ENCODE measurements at regions not wholly inside any gene's neighbourhood (a gene's known extent, or its start where the extent isn't known, plus 50 kb on each side); places are given as distances from the start of the nearest gene placed in this dataset.
"Not testable (repeated sequence)": the region's sequence is repeated elsewhere in the genome, so short reads cannot be mapped to it uniquely, and the experiment has no call there.

GRCh38 chr13:58617880-58618665 is 986.5 kb downstream of the PCDH17 start:
- DNase-seq (ENCODE audit: low read depth, low spot score), result no peak

DNA sequence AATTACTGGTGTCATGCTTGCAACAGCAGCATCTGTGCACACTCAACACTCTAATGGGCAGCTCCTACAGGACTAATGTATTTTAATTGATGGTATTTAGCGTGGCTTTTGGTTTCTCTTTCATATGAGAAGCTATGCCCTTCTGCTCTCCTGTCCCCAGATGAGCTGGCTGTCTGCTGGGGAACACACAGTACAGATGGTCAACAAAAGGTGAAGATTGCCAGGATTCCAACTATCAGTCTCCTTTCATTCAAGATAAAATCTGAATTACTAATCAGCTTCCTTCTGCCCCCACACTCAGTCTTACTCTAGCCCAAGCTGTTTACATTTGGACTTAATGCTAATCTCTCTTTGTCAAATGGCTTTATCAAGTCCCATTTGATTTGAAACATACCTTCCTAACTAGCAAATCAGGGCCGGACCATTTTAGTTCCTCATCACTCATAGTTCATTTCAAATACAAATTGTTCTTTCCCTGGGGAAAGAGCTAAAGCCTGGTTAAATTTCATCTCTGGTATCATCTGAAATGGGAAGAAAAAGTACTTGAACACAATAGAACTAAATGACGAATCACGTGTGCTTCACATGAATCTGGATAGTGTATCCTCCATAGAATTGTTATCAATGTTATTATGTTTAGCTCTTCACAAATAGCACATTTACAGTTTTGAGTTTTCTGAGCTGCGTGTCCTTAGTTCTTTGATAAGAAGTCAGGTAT is 988.0 kb downstream of the PCDH17 start:
- no peak for DNase-seq (ENCODE audit: low read depth, low spot score)

GRCh38 chr13:58620176-58620575 is 988.6 kb downstream of the PCDH17 start:
- DNase-seq (ENCODE audit: low read depth, low spot score), result no peak

DNA sequence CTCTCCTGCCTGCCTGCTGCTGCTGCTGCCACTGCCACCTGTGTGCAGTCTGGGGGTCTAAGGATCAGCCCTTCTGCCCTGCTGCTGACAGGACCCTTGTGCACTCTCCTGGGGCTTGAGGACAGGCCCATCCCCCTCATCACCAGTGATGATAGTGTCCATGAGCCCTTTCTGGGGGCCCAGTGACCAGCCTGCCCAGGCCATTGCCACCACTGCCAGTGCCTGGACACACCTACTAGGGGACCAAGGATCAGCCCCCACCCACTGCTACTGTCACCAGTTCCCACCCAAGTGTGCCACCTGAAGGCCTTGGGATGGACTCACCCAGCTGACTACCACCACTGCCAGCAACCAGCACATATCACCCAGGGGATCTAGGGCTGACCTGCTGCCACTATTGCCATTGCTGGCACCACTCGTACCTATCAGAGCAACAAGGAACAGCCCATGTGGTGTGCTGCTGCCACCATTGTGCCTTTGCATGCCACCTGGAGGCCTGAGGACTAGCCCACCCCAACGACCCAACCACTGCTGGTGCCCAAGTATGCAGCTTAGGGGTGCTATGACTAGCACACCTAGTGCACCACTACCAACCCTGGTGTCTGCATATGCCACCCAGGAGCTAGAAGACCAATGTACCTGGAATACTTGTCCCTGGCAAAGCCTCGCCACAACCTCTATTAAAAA is 994.3 kb downstream of the PCDH17 start:
- DNase-seq (ENCODE audit: low read depth, low spot score), result no peak

- no peak for DNase-seq (ENCODE audit: low read depth, low spot score)
Measured at GRCh38 chr13:58630794-58631193, 999.2 kb downstream of the PCDH17 start.

GRCh38 chr13:58633226-58633625 is 1001.7 kb downstream of the PCDH17 start:
- no peak for DNase-seq (ENCODE audit: low read depth, low spot score)

DNA sequence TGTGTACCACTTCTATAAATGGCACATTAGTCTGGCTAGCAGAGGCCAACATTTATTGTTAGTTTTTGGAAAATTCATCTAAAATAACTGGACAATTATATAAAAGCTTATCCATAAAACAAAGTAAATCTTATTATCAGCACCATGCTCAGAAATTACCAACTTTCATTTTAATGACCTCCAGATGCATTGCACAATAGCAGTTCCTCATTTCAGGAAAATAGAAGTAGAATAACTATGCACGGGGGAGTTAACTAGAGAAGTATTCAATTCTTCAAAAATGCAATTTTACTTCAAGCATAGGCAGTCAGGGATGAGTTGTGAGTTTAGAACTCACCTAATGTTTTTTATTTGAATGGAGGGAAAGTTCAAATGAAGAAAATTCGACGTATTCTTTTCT is 1023.5 kb downstream of the PCDH17 start:
- no peak for DNase-seq (ENCODE audit: low read depth, low spot score)

GRCh38 chr13:58660826-58661225 is 1029.3 kb downstream of the PCDH17 start:
- no peak for DNase-seq (ENCODE audit: low read depth, low spot score)

DNA sequence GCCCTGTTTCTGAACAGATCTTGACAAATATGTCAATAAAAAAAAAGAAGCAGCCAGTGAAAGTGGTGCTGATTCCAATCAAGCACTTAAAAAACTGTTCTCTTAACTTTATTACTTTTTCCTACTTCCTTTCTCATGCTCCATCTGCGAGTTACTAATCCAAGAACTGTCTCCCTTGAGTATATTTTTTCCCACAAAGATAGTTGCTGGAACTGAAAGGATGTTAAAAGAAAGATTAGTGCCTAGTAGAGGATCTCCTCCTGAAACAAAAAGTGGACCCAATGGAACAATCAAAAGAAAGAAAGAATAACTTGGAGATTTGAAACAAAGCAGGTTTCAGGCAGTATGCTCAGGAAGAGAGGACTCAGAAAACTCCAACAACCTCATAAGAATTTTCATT is 1034.8 kb downstream of the PCDH17 start:
- DNase-seq (ENCODE audit: low read depth, low spot score), result no peak

GRCh38 chr13:58667096-58667495 is 1035.6 kb downstream of the PCDH17 start:
- DNase-seq (ENCODE audit: low read depth, low spot score), result no peak

- DNase-seq (ENCODE audit: low read depth, low spot score), result no peak
Measured at GRCh38 chr13:58680115-58680514, 1048.6 kb downstream of the PCDH17 start.

GRCh38 chr13:58682616-58683015 is 1051.1 kb downstream of the PCDH17 start:
- no peak for DNase-seq (ENCODE audit: low read depth, low spot score)

- no peak for DNase-seq (ENCODE audit: low read depth, low spot score)
Measured at GRCh38 chr13:58687148-58687547, 1055.6 kb downstream of the PCDH17 start.

GRCh38 chr13:58698531-58698930 is 1067.0 kb downstream of the PCDH17 start:
- DNase-seq (ENCODE audit: low read depth, low spot score), result no peak

DNA sequence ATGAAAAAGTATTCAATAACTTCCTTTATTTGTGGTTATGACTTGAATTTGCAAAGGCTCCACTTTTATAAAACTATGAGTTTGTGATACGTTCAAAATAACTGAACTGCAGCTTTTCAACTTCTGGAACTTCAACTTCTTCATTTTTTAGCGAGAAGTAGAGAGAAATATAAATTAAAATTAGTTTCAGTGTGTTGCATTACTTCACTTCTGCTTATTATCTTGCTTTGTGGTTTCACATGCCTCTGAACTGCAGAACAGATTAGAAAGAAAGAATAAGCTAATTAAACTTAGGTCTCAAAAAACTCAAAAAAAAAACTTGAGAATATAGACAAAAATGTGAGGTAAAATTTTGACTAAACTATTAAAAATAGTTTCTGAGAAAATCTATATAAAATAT is 1073.4 kb downstream of the PCDH17 start:
- no peak for DNase-seq (ENCODE audit: low read depth, low spot score)

DNA sequence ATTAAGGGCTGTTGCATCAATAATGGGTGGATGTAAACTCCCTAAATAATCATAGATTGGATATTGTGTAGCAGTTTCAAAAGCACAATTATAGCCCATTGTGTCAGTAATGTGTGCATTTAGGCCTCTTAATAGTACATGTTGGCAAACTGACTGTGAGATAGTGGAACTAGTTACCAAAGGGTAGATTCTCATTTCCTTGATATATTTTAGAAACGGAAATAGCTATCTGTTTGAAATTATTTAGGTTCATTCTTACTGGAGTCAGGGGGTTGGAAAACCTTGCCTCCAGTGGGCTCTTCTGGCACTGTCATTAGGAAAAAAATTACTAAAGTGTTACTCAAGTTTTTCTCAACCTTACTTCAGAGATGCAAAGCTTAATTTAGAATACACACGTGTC is 1074.9 kb downstream of the PCDH17 start:
- no peak for DNase-seq (ENCODE audit: low read depth, low spot score)

DNA sequence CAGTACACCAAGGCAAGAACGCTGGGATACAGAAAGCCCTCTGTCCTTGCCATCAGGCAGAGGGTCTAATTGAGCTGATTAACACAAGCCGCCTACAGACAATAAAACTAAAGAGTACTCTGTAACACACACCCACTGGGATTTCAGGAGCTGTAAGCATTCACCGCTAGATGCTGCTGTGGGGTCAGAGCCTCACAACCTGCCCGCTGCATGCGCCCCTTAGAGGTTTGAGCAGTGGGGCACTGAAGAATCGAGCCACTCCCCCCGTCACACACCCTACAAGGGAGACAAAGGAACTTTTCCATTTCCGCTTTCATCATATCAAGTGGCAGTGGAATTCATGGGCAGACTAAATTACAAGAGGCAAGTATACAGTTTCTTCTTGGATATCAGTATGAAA is 1080.6 kb downstream of the PCDH17 start:
- no peak for DNase-seq (ENCODE audit: low read depth, low spot score)

DNA sequence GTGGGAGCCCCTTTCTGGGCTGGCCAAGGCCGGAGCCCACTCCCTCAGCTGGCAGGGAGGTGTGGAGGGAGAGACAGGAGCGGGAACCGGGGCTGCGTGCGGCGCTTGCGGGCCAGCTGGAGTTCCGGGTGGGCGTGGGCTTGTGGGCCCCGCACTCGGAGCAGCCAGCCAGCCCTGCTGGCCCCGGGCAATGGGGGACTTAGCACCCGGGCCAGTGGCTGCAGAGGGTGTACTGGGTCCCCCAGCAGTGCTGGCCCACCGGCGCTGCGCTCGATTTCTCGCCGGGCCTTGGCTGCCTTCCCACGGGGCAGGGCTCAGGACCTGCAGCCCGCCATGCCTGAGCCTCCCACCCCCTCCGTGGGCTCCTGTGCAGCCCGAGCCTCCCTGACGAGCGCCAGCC is 1082.5 kb downstream of the PCDH17 start:
- not testable (repeated sequence) for DNase-seq (ENCODE audit: low read depth, low spot score)

GRCh38 chr13:58721273-58721672 is 1089.7 kb downstream of the PCDH17 start:
- DNase-seq (ENCODE audit: low read depth, low spot score), result no peak

GRCh38 chr13:58728126-58728525 is 1096.6 kb downstream of the PCDH17 start:
- DNase-seq (ENCODE audit: low read depth, low spot score), result no peak

- no peak for DNase-seq (ENCODE audit: low read depth, low spot score)
Measured at GRCh38 chr13:58729361-58729760, 1097.8 kb downstream of the PCDH17 start.

- DNase-seq (ENCODE audit: low read depth, low spot score), result no peak
Measured at GRCh38 chr13:58744686-58745085, 1113.1 kb downstream of the PCDH17 start.

GRCh38 chr13:58767566-58767965 is 1136.0 kb downstream of the PCDH17 start:
- DNase-seq (ENCODE audit: low read depth, low spot score), result no peak

Data from smooth muscle cell of the brain vasculature (primary cell).